ENCODE measurements at regions not wholly inside any gene's neighbourhood (a gene's known extent, or its start where the extent isn't known, plus 50 kb on each side); places are given as distances from the start of the nearest gene placed in this dataset.

DNA sequence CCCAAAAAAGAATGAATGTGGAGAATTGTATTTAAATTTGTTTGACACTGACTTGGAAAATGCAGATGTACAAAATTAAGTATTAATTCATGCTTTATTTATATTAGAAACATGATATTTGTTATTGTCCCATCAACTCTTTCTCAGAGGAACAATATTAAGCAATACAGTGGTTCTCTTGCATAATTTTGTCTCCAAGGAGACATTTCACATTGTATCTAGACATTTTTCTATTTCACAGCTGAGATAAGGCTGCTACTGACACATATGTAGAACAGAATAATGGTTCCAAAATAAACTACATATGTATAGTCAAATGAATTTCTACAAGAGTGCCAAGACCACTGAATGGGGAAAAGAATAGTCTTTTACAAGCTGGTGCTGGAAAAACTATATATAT, 427.9 kb upstream of the SPANXN1 start:
- no peak overlapping the region for H2BK15ac ChIP-seq (replicated peaks; ENCODE audit: low read depth)
- no peak overlapping the region for H3K4me3 ChIP-seq (ENCODE audit: low read length)
- no peak overlapping the region for H2BK5ac ChIP-seq (ENCODE audit: low read length)
- H3K27me3 ChIP-seq (ENCODE audit: insufficient read depth, low read length, poor library complexity) = no peaks in the 10 kb centered on the region
- no peak overlapping the region for H4K8ac ChIP-seq (ENCODE audit: low read depth, low read length)
- no peak overlapping the region for H3K18ac ChIP-seq (ENCODE audit: low read length)
- H2AK5ac ChIP-seq (ENCODE audit: low read length) = no peak overlapping the region
- no peak overlapping the region for H3K56ac ChIP-seq (ENCODE audit: low read length)
- H3K79me2 ChIP-seq (ENCODE audit: control insufficient read depth, insufficient read depth, low read length) = no peaks in the 10 kb centered on the region
- no peak overlapping the region for H3K9ac ChIP-seq (ENCODE audit: low read length)
- H3K4me1 ChIP-seq (ENCODE audit: control insufficient read depth, low read depth, low read length) = no peaks in the 10 kb centered on the region
- DNase-seq = no peak
- no peak overlapping the region for H3K23ac ChIP-seq (ENCODE audit: low read length)
- no peaks in the 10 kb centered on the region for H3K79me1 ChIP-seq (ENCODE audit: low read length)
- no peak overlapping the region for H2BK120ac ChIP-seq (ENCODE audit: low read depth, low read length)
- H4K5ac ChIP-seq (ENCODE audit: low read length) = no peak overlapping the region
- no peak overlapping the region for H3K4me2 ChIP-seq (ENCODE audit: low read length)
- no peaks in the 10 kb centered on the region for H3K36me3 ChIP-seq (ENCODE audit: control insufficient read depth, insufficient read depth, low read length)
- no peak overlapping the region for H3K4ac ChIP-seq (ENCODE audit: low read depth, low read length)
- H3K27ac ChIP-seq (ENCODE audit: low read depth, low read length) = no peak overlapping the region

DNA sequence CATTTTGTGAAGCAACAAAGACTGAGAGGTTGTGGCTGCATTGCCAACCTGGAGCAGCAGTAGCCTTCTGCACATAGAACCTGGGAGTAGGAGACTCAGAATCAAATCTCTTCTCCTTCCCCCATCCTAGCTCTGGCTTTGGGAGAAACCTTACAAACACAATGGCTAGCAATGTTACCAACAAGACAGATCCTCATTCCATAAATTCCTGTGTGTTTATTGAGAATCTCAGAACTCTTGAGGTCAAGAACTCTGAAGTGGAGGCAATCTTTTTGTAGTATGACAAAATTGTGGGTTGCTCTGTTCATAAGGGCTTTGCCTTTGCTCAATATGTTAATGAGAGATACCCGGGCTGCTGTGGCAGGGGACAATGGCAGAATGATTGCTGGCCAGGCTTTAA, 406.7 kb upstream of the SPANXN1 start:
- H4K8ac ChIP-seq (ENCODE audit: low read depth, low read length) = no peak overlapping the region
- H2BK120ac ChIP-seq (ENCODE audit: low read depth, low read length) = no peak overlapping the region
- no peak overlapping the region for H3K9ac ChIP-seq (ENCODE audit: low read length)
- no peak overlapping the region for H4K5ac ChIP-seq (ENCODE audit: low read length)
- H3K4me2 ChIP-seq (ENCODE audit: low read length) = no peak overlapping the region
- H3K56ac ChIP-seq (ENCODE audit: low read length) = no peak overlapping the region
- no peak overlapping the region for H3K27ac ChIP-seq (ENCODE audit: low read depth, low read length)
- no peaks in the 10 kb centered on the region for H3K27me3 ChIP-seq (ENCODE audit: insufficient read depth, low read length, poor library complexity)
- H3K4ac ChIP-seq (ENCODE audit: low read depth, low read length) = no peak overlapping the region
- H3K4me1 ChIP-seq (ENCODE audit: control insufficient read depth, low read depth, low read length) = no peaks in the 10 kb centered on the region
- H3K79me1 ChIP-seq (ENCODE audit: low read length) = no peaks in the 10 kb centered on the region
- no peaks in the 10 kb centered on the region for H3K79me2 ChIP-seq (ENCODE audit: control insufficient read depth, insufficient read depth, low read length)
- no peak overlapping the region for H3K23ac ChIP-seq (ENCODE audit: low read length)
- H2BK15ac ChIP-seq (replicated peaks; ENCODE audit: low read depth) = no peak overlapping the region
- peak; percentile 33 for DNase-seq
- no CpG with 5 or more reads among the region's 1 CpG for WGBS (ENCODE audit: extremely low coverage, insufficient coverage, low lambda C conversion rate)
- no peak overlapping the region for H3K4me3 ChIP-seq (ENCODE audit: low read length)
- no peak overlapping the region for H2BK5ac ChIP-seq (ENCODE audit: low read length)
- H2AK5ac ChIP-seq (ENCODE audit: low read length) = no peak overlapping the region
- H3K36me3 ChIP-seq (ENCODE audit: control insufficient read depth, insufficient read depth, low read length) = no peaks in the 10 kb centered on the region
- no peak overlapping the region for H3K18ac ChIP-seq (ENCODE audit: low read length)

DNA sequence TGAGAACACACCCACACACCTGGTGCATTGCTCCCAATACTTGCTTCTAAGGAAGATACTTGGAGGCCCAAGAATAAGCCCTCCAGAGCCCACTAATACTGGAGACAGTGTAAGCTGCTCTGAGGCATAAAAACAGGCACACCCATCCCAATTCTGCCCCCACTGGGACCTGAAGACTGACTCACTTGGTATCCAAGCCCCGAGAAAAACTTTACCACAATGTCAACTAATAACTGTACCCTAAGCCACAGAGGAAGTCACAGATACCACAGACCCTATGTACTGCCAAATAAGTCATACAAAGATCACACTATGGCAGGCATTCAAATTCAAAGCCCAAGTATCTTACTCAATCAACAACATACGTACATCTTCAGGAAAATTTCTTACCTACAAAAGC, 398.2 kb upstream of the SPANXN1 start:
- H2BK5ac ChIP-seq (ENCODE audit: low read length) = no peak overlapping the region
- H3K4me2 ChIP-seq (ENCODE audit: low read length) = no peak overlapping the region
- no peak overlapping the region for H3K56ac ChIP-seq (ENCODE audit: low read length)
- H3K9ac ChIP-seq (ENCODE audit: low read length) = no peak overlapping the region
- H3K27me3 ChIP-seq (ENCODE audit: insufficient read depth, low read length, poor library complexity) = no peaks in the 10 kb centered on the region
- no peaks in the 10 kb centered on the region for H3K4me1 ChIP-seq (ENCODE audit: control insufficient read depth, low read depth, low read length)
- no peak overlapping the region for H2BK15ac ChIP-seq (replicated peaks; ENCODE audit: low read depth)
- no peaks in the 10 kb centered on the region for H3K36me3 ChIP-seq (ENCODE audit: control insufficient read depth, insufficient read depth, low read length)
- no peak overlapping the region for H3K18ac ChIP-seq (ENCODE audit: low read length)
- H3K4me3 ChIP-seq (ENCODE audit: low read length) = no peak overlapping the region
- no peak overlapping the region for H3K23ac ChIP-seq (ENCODE audit: low read length)
- DNase-seq = no peak
- no peak overlapping the region for H4K8ac ChIP-seq (ENCODE audit: low read depth, low read length)
- no peak overlapping the region for H2BK120ac ChIP-seq (ENCODE audit: low read depth, low read length)
- no peaks in the 10 kb centered on the region for H3K79me1 ChIP-seq (ENCODE audit: low read length)
- no peaks in the 10 kb centered on the region for H3K79me2 ChIP-seq (ENCODE audit: control insufficient read depth, insufficient read depth, low read length)
- H2AK5ac ChIP-seq (ENCODE audit: low read length) = no peak overlapping the region
- no peak overlapping the region for H4K5ac ChIP-seq (ENCODE audit: low read length)
- WGBS (ENCODE audit: extremely low coverage, insufficient coverage, low lambda C conversion rate) = no CpG with 5 or more reads among the region's 2 CpGs
- no peak overlapping the region for H3K4ac ChIP-seq (ENCODE audit: low read depth, low read length)
- H3K27ac ChIP-seq (ENCODE audit: low read depth, low read length) = no peak overlapping the region

DNA sequence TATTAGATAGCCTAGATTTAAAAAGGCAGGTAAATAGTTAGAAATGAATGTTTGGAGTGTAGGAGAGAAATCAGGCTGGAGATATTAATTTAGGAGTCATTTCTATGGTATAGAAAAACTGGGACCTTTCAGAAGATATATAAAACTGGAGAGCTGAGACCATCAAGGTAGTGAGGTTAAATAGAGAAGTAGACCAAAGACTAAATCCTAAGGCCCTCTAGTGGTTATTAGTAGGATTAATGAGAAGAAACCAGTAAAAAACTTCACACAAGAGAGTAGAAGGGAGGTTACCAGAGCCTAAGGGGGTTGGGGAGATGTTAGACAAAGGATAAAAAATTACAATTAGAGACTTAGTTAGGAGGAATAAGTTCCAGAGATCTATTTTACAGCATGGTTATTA, 351.0 kb upstream of the SPANXN1 start:
- no peak overlapping the region for H3K4me3 ChIP-seq (ENCODE audit: low read length)
- H3K79me1 ChIP-seq (ENCODE audit: low read length) = no peaks in the 10 kb centered on the region
- no peaks in the 10 kb centered on the region for H3K79me2 ChIP-seq (ENCODE audit: control insufficient read depth, insufficient read depth, low read length)
- no peak overlapping the region for H2BK120ac ChIP-seq (ENCODE audit: low read depth, low read length)
- H3K36me3 ChIP-seq (ENCODE audit: control insufficient read depth, insufficient read depth, low read length) = no peaks in the 10 kb centered on the region
- no peak overlapping the region for H3K4me2 ChIP-seq (ENCODE audit: low read length)
- no peak overlapping the region for H3K56ac ChIP-seq (ENCODE audit: low read length)
- H4K5ac ChIP-seq (ENCODE audit: low read length) = no peak overlapping the region
- no peaks in the 10 kb centered on the region for H3K4me1 ChIP-seq (ENCODE audit: control insufficient read depth, low read depth, low read length)
- H3K27ac ChIP-seq (ENCODE audit: low read depth, low read length) = no peak overlapping the region
- H3K9ac ChIP-seq (ENCODE audit: low read length) = no peak overlapping the region
- H3K23ac ChIP-seq (ENCODE audit: low read length) = no peak overlapping the region
- DNase-seq = peak; percentile 37
- H2BK5ac ChIP-seq (ENCODE audit: low read length) = no peak overlapping the region
- H3K27me3 ChIP-seq (ENCODE audit: insufficient read depth, low read length, poor library complexity) = no peaks in the 10 kb centered on the region
- no peak overlapping the region for H3K18ac ChIP-seq (ENCODE audit: low read length)
- no peak overlapping the region for H3K4ac ChIP-seq (ENCODE audit: low read depth, low read length)
- no peak overlapping the region for H2BK15ac ChIP-seq (replicated peaks; ENCODE audit: low read depth)
- H4K8ac ChIP-seq (ENCODE audit: low read depth, low read length) = no peak overlapping the region
- H2AK5ac ChIP-seq (ENCODE audit: low read length) = no peak overlapping the region

DNA sequence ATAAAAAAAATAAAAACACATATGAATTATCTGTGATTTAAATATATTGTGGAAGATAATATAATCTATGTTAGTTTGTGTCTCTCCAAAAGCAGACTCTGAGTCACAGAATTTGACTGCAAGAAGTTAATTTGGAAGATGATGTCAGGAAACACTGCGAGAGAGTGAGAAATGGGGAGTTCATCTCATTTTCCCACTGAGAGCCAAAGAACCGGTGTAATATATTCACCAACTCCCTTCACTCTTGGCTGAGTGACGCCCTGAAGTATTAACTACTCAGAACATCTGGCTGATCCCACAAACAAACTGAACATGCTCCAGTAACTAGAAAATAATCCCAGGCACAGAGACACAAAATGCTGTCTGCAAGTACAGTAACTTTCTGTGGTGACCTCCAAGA, 345.8 kb upstream of the SPANXN1 start:
- Histone ChIP-seq H3K36me3 (ENCODE audit: control insufficient read depth, insufficient read depth, low read length) (no peaks in the 10 kb centered on the region), H2AK5ac (ENCODE audit: low read length) (no peak overlapping the region), H3K79me1 (ENCODE audit: low read length) (no peaks in the 10 kb centered on the region), H3K18ac (ENCODE audit: low read length) (no peak overlapping the region), H3K56ac (ENCODE audit: low read length) (no peak overlapping the region), H3K4ac (ENCODE audit: low read depth, low read length) (no peak overlapping the region), H2BK120ac (ENCODE audit: low read depth, low read length) (no peak overlapping the region), H4K5ac (ENCODE audit: low read length) (no peak overlapping the region), H3K9ac (ENCODE audit: low read length) (no peak overlapping the region), H3K27me3 (ENCODE audit: insufficient read depth, low read length, poor library complexity) (no peaks in the 10 kb centered on the region), H2BK15ac (replicated peaks; ENCODE audit: low read depth) (no peak overlapping the region), H4K8ac (ENCODE audit: low read depth, low read length) (no peak overlapping the region), H3K79me2 (ENCODE audit: control insufficient read depth, insufficient read depth, low read length) (no peaks in the 10 kb centered on the region), H3K23ac (ENCODE audit: low read length) (no peak overlapping the region), H3K4me1 (ENCODE audit: control insufficient read depth, low read depth, low read length) (no peaks in the 10 kb centered on the region), H2BK5ac (ENCODE audit: low read length) (no peak overlapping the region), H3K27ac (ENCODE audit: low read depth, low read length) (no peak overlapping the region), H3K4me2 (ENCODE audit: low read length) (no peak overlapping the region), H3K4me3 (ENCODE audit: low read length) (no peak overlapping the region)
- DNase-seq = no peak
- no CpG with 5 or more reads among the region's 3 CpGs for WGBS (ENCODE audit: extremely low coverage, insufficient coverage, low lambda C conversion rate)

DNA sequence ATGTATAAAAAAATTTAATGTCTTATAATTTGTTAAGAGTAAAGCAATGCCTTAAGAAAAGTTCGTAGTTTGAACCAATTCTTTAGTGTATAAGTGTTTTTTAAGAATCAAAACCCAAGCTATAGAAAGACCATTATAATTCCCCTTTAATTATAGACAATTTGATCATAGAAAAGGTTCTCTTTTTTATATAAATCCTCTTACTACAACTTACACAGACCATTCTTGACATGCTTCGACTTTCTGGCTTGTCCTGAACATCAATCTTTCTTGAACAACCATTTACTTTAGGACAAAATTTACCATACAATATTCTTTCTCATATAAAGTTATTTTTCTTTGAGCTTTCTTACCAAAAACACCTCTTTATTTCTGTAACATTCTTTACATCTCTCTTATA, 330.5 kb upstream of the SPANXN1 start:
- Histone ChIP-seq H3K4me2 (ENCODE audit: low read length) (no peak overlapping the region), H3K27ac (ENCODE audit: low read depth, low read length) (no peak overlapping the region), H2AK5ac (ENCODE audit: low read length) (no peak overlapping the region), H3K79me2 (ENCODE audit: control insufficient read depth, insufficient read depth, low read length) (no peaks in the 10 kb centered on the region), H3K4me3 (ENCODE audit: low read length) (no peak overlapping the region), H3K36me3 (ENCODE audit: control insufficient read depth, insufficient read depth, low read length) (no peaks in the 10 kb centered on the region), H4K8ac (ENCODE audit: low read depth, low read length) (no peak overlapping the region), H3K4ac (ENCODE audit: low read depth, low read length) (no peak overlapping the region), H3K4me1 (ENCODE audit: control insufficient read depth, low read depth, low read length) (no peaks in the 10 kb centered on the region), H2BK120ac (ENCODE audit: low read depth, low read length) (no peak overlapping the region), H4K5ac (ENCODE audit: low read length) (no peak overlapping the region), H3K18ac (ENCODE audit: low read length) (no peak overlapping the region), H3K23ac (ENCODE audit: low read length) (no peak overlapping the region), H3K79me1 (ENCODE audit: low read length) (no peaks in the 10 kb centered on the region), H2BK15ac (replicated peaks; ENCODE audit: low read depth) (no peak overlapping the region), H3K27me3 (ENCODE audit: insufficient read depth, low read length, poor library complexity) (no peaks in the 10 kb centered on the region), H3K56ac (ENCODE audit: low read length) (no peak overlapping the region), H3K9ac (ENCODE audit: low read length) (no peak overlapping the region), H2BK5ac (ENCODE audit: low read length) (no peak overlapping the region)
- WGBS (ENCODE audit: extremely low coverage, insufficient coverage, low lambda C conversion rate) = no CpG with 5 or more reads among the region's 2 CpGs
- peak; percentile 25 for DNase-seq
